Activated B cell treated with CpG ODN at 0.5 μM for 24 hours (primary cell): ENCODE measurements at regions not wholly inside any gene's neighbourhood (a gene's known extent, or its start where the extent isn't known, plus 50 kb on each side); places are given as distances from the start of the nearest gene placed in this dataset.

Source experiments
- ATAC-seq: fragments of 200-7000 bp; cut with Tn5 transposase; one replicate; pipeline ENCODE4 v1.10.0; 2021; ENCODE audit warnings: low read depth, mild to moderate bottlenecking, moderate library complexity
- CTCF ChIA-PET: fragments of 350-600 bp; sonication (Branson Sonifier 250); formaldehyde crosslinking; loops from one replicate; lab custom pipeline; 2021; ENCODE audit warnings: antibody characterized with exemption; lab: Charles Lee
- POLR2A ChIA-PET: fragments of 350-600 bp; sonication (Branson Sonifier 250); formaldehyde crosslinking; loops from one replicate; lab custom pipeline; 2021; ENCODE audit warnings: antibody characterized with exemption; lab: Charles Lee
- DNase-seq: peaks from one replicate; pipeline ENCODE4 v3.0.0; 2022
- H3K27ac Mint-ChIP-seq: one replicate; pipeline ENCODE4 v1.8.0; 2020; ENCODE audit warnings: mixed read lengths
- H3K27me3 Mint-ChIP-seq: one replicate; pipeline ENCODE4 v1.8.0; 2021; ENCODE audit warnings: mixed read lengths
- H3K36me3 Mint-ChIP-seq: one replicate; pipeline ENCODE4 v1.8.0; 2021; ENCODE audit warnings: low read depth, mixed read lengths
- H3K4me1 Mint-ChIP-seq: one replicate; pipeline ENCODE4 v1.8.0; 2021; ENCODE audit warnings: mixed read lengths
- H3K4me3 Mint-ChIP-seq: one replicate; pipeline ENCODE4 v1.8.0; 2020; ENCODE audit warnings: mild to moderate bottlenecking, mixed read lengths
- H3K9me3 Mint-ChIP-seq: one replicate; pipeline ENCODE4 v1.8.0; 2020; ENCODE audit warnings: mixed read lengths
- intact Hi-C: fragments of 100-400 bp; cut with micrococcal nuclease; formaldehyde crosslinking; loops from one replicate; pipeline ENCODE4 v1.15.1; 2024
- TF ChIP-seq, protein P1 (sequence below): fragments of 200-600 bp; IDR thresholded peaks from one replicate; pipeline ENCODE4 v1.8.0; 2022; ENCODE audit warnings: antibody characterized with exemption, mild to moderate bottlenecking

DNA sequence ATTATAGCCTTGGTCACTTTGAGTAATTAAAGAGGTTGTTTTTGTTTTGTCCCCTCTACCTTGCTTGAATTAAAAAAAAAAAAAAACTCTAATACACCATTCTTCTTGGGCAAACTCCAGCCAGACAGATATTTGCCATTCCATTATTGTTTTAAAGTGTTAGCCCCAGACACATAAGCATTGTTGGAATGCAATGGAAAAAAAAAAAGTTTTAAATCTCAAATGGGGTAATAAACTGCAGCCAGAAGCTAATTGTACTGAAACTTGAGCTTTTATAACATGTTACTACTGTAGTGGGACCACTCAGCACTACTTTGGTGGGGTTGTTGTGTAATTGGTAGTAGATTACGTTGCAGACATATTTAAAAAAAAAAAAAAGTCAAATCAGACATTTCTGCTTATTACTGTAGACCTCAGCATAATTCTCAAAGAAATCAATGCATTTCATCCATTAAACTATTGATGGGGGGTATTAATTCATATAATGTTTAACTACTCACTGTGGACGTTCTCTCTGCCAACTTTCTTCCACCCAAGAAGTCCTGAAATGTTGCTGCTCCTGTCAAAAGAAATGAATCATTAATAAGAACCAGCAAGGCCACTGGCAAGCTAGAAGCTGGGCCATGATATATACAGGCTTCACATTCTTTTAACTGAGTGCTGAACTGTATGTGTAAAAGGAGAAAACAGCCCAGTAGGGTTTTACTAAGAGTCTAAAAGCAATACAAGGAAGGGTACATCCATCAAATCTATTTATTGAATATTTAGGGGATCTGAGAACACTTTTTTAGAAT, 626.6 kb upstream of the SOX9 start:
- no peaks in the 10 kb centered on the region for H3K36me3 Mint-ChIP-seq
- no peak overlapping the region for H3K4me3 Mint-ChIP-seq
- TF ChIP-seq, protein P1, sequence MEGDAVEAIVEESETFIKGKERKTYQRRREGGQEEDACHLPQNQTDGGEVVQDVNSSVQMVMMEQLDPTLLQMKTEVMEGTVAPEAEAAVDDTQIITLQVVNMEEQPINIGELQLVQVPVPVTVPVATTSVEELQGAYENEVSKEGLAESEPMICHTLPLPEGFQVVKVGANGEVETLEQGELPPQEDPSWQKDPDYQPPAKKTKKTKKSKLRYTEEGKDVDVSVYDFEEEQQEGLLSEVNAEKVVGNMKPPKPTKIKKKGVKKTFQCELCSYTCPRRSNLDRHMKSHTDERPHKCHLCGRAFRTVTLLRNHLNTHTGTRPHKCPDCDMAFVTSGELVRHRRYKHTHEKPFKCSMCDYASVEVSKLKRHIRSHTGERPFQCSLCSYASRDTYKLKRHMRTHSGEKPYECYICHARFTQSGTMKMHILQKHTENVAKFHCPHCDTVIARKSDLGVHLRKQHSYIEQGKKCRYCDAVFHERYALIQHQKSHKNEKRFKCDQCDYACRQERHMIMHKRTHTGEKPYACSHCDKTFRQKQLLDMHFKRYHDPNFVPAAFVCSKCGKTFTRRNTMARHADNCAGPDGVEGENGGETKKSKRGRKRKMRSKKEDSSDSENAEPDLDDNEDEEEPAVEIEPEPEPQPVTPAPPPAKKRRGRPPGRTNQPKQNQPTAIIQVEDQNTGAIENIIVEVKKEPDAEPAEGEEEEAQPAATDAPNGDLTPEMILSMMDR, result no peak
- peaks cover 4% of the 10 kb centered on the region for H3K9me3 Mint-ChIP-seq
- H3K27me3 Mint-ChIP-seq, result no peaks in the 10 kb centered on the region
- no peak for DNase-seq
- POLR2A ChIA-PET, result no interaction called here
- intact Hi-C loops, result no loop called here
- ATAC-seq, result no peak
- no peaks in the 10 kb centered on the region for H3K4me1 Mint-ChIP-seq
- no peak overlapping the region for H3K27ac Mint-ChIP-seq
- CTCF ChIA-PET, result no interaction called here

GRCh38 chr17:71495420-71495819, 625.4 kb upstream of the SOX9 start:
- Mint-ChIP-seq H3K4me3 (no peak overlapping the region), H3K36me3 (no peaks in the 10 kb centered on the region), H3K27ac (no peak overlapping the region), H3K4me1 (no peaks in the 10 kb centered on the region), H3K27me3 (no peaks in the 10 kb centered on the region), H3K9me3 (peaks cover 4% of the 10 kb centered on the region)
- intact Hi-C loops, result no loop called here
- CTCF ChIA-PET, result no interaction called here
- ATAC-seq (no peak), DNase-seq (no peak)
- TF ChIP-seq, protein P1, result no peak
- POLR2A ChIA-PET, result no interaction called here

DNA sequence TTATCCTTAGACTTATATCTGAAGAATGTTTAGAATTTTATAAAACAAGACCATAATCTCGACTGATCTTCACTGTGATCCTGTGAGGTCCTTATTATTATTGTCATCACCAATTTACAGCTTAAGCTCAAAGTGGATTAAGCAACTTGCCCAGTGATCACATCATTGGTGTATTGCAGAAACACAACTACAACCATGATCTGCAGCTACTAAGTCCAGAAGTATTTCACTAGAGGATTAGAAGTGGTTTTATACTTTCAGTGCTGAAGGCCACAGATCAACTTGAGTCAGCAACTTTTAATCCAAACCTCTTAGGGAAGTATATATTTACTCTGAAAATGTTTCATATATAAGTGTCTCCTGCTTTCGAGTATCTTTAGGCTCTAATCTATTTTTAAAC, 624.3 kb upstream of the SOX9 start:
- no peak for DNase-seq
- H3K36me3 Mint-ChIP-seq, result no peaks in the 10 kb centered on the region
- no peak for ATAC-seq
- TF ChIP-seq, protein P1, result no peak
- no peak overlapping the region for H3K4me3 Mint-ChIP-seq
- ChIA-PET POLR2A (no interaction called here), CTCF (no interaction called here)
- no peaks in the 10 kb centered on the region for H3K4me1 Mint-ChIP-seq
- intact Hi-C loops, result no loop called here
- no peaks in the 10 kb centered on the region for H3K27me3 Mint-ChIP-seq
- no peak overlapping the region for H3K27ac Mint-ChIP-seq
- H3K9me3 Mint-ChIP-seq, result peaks cover 4% of the 10 kb centered on the region

DNA sequence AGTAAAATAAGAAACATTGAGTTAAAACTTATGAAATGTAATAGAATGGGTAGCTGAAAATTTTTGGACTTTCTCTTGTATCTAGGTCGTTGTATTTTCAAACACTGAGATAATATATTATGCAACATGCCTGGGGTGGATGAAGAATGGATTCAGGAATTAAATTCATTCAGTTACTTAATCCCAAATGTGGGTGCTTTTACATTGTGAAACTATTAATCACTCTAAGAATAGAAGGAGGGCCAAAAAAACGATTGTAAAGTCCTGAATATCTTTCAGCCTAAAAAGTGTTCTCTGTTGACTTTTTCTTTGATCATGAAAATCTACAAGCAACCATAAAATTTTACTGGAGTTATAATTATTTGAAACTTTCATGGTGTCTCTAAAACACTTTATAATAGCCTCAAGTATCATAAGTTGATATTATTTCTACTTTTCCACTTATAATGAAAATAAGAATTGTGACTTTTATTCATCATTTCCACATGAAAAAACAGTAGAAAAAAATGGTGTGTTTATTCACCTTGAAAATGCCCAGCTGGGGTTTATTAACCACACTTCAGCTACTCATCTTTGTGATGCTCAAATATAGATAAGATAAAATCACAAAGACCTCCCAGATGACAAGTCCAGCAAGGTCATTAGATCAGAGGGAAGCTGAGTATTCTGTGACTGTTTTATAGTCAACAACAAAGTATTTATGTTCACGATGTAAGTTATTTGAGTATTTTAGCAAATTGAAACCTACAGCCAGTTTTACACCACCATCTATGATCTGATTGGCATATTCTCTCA, 619.9 kb upstream of the SOX9 start:
- H3K4me1 Mint-ChIP-seq, result no peaks in the 10 kb centered on the region
- H3K4me3 Mint-ChIP-seq, result no peak overlapping the region
- intact Hi-C loops, result no loop called here
- no peaks in the 10 kb centered on the region for H3K9me3 Mint-ChIP-seq
- ChIA-PET POLR2A (no interaction called here), CTCF (no interaction called here)
- H3K36me3 Mint-ChIP-seq, result no peaks in the 10 kb centered on the region
- TF ChIP-seq, protein P1, result no peak
- no peak for DNase-seq
- no peak for ATAC-seq
- H3K27me3 Mint-ChIP-seq, result no peaks in the 10 kb centered on the region
- no peak overlapping the region for H3K27ac Mint-ChIP-seq

DNA sequence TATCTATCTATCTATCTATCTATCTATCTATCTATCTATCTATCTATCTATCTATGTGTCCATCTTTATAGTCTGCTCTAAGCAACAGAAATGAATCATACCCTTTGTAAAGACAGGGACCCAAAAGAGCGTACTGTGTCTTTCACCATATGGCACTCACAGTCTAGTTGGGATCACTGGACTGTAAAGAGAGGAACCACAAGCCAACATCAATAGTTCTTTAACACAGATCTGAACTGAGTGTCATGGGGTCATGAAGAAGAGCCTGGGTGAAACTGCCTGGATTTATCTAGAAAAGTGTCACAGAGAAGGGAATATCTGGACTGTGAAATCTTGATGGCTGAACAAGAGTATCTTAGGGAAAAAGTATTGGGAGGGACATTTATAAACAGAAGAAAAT, 619.1 kb upstream of the SOX9 start:
- POLR2A ChIA-PET, result no interaction called here
- TF ChIP-seq, protein P1, result no peak
- no peaks in the 10 kb centered on the region for H3K27me3 Mint-ChIP-seq
- DNase-seq (no peak), ATAC-seq (no peak)
- CTCF ChIA-PET, result no interaction called here
- H3K4me1 Mint-ChIP-seq, result no peaks in the 10 kb centered on the region
- no peak overlapping the region for H3K4me3 Mint-ChIP-seq
- H3K36me3 Mint-ChIP-seq, result no peaks in the 10 kb centered on the region
- no peaks in the 10 kb centered on the region for H3K9me3 Mint-ChIP-seq
- intact Hi-C loops, result no loop called here
- H3K27ac Mint-ChIP-seq, result no peak overlapping the region
